A549 (cell line): ENCODE measurements at regions not wholly inside any gene's neighbourhood (a gene's known extent, or its start where the extent isn't known, plus 50 kb on each side); places are given as distances from the start of the nearest gene placed in this dataset.

Experiments used
- ATAC-seq, 2 experiments: fragments of 200-7000 bp in 1 of 2; fragments of >200 bp in 1 of 2; cut with Nextera tagmentation in 1 of 2; cut with Tn5 transposase in 1 of 2; 3 replicates each; pipeline versions ENCODE4 v1.8.0 to v1.9.1; 2018 to 2020; ENCODE audit warnings: mild to moderate bottlenecking in 1 of 2, moderate library complexity in 1 of 2
- CTCF ChIA-PET: fragments of 300-600 bp; sonication (Branson Sonifier 250); formaldehyde crosslinking; extraction: SDS; loops from one replicate; lab custom pipeline; 2021; ENCODE audit warnings: antibody characterized with exemption, inconsistent platforms; lab: Yijun Ruan, JAX
- POLR2A ChIA-PET: fragments of 350-600 bp; formaldehyde crosslinking; extraction: SDS; loops from one replicate; lab custom pipeline; 2021; ENCODE audit warnings: antibody characterized with exemption, inconsistent platforms; lab: Yijun Ruan, JAX
- DNase-seq, 2 experiments: peaks; one replicate each; pipeline versions ENCODE4 v3.0.0 to v3.0.0-alpha.2; 2011 to 2016; ENCODE audit warnings: low read depth in 1 of 2, low spot score in 1 of 2
- FAIRE-seq: peaks from 2 replicates; lab custom pipeline; 2011; peaks lifted over from hg19 to GRCh38; lab: Jason Lieb, UNC
- H3K27ac ChIP-seq, 2 experiments: fragments of >200 bp; sonication (Bioruptor Twin); formaldehyde crosslinking; 3 replicates each; pipeline ENCODE4 v1.5.1; 2016 to 2017
- H3K4me1 ChIP-seq: fragments of >200 bp; sonication (Bioruptor Twin); formaldehyde crosslinking; 3 replicates; pipeline ENCODE4 v1.6.1; 2016
- H3K4me2 ChIP-seq: fragments of >200 bp; sonication (Bioruptor Twin); formaldehyde crosslinking; 3 replicates; pipeline ENCODE4 v1.6.1; 2016
- H3K4me3 ChIP-seq: fragments of >200 bp; sonication (Bioruptor Twin); formaldehyde crosslinking; 3 replicates; pipeline ENCODE4 v1.5.1; 2016
- H3K9me3 ChIP-seq: fragments of >200 bp; sonication (Bioruptor Twin); formaldehyde crosslinking; 3 replicates; pipeline ENCODE4 v1.6.1; 2016
- CHD4 ChIP-seq: fragments of 200-600 bp; sonication (generic); IDR thresholded peaks from 2 replicates; pipeline ENCODE4 v1.6.1; 2016; ENCODE audit warnings: antibody characterized with exemption, mild to moderate bottlenecking, borderline replicate concordance
- CTCF ChIP-seq: fragments of >200 bp; sonication (Bioruptor Twin); formaldehyde crosslinking; IDR thresholded peaks from 3 replicates; pipeline ENCODE4 v1.5.1; 2016
- ELK1 ChIP-seq: fragments of 150-350 bp; IDR thresholded peaks from 2 replicates; pipeline ENCODE4 v1.6.1; 2014; ENCODE audit warnings: low read depth, mild to moderate bottlenecking, low read length
- EP300 ChIP-seq, 2 experiments: fragments of >200 bp; sonication (Bioruptor Twin); formaldehyde crosslinking; IDR thresholded peaks; 2 replicates in 1 of 2; 3 replicates in 1 of 2; pipeline ENCODE4 v1.6.1; 2016 to 2017
- FOSB ChIP-seq: fragments of 250-450 bp; sonication (Bioruptor Pico); IDR thresholded peaks from 2 replicates; pipeline ENCODE4 v1.5.0; 2020; ENCODE audit warnings: mild to moderate bottlenecking, moderate library complexity
- FOXS1 ChIP-seq: fragments of 250-450 bp; sonication (Bioruptor Pico); IDR thresholded peaks from 2 replicates; pipeline ENCODE4 v1.5.0; 2020; ENCODE audit warnings: mild to moderate bottlenecking, moderate library complexity
- HDAC2 ChIP-seq: fragments of 200-600 bp; sonication (generic); IDR thresholded peaks from 2 replicates; pipeline ENCODE4 v1.6.1; 2016
- HES2 ChIP-seq: fragments of >200 bp; sonication (Bioruptor Twin); formaldehyde crosslinking; IDR thresholded peaks from 2 replicates; pipeline ENCODE4 v1.6.1; 2016
- HOXA7 ChIP-seq: fragments of 250-450 bp; sonication (Bioruptor Pico); IDR thresholded peaks from 2 replicates; pipeline ENCODE4 v1.5.0; 2020; ENCODE audit warnings: mild to moderate bottlenecking, moderate library complexity
- JUN ChIP-seq, 2 experiments: fragments of >200 bp; sonication (Bioruptor Twin); formaldehyde crosslinking; IDR thresholded peaks; 2 replicates in 1 of 2; 3 replicates in 1 of 2; pipeline ENCODE4 v1.6.1; 2016 to 2017
- KDM1A ChIP-seq: fragments of 200-600 bp; sonication (generic); IDR thresholded peaks from 2 replicates; pipeline ENCODE4 v1.6.1; 2016; ENCODE audit warnings: low read depth, mild to moderate bottlenecking
- MAZ ChIP-seq: fragments of 150-350 bp; IDR thresholded peaks from 2 replicates; pipeline ENCODE4 v1.6.1; 2014; ENCODE audit warnings: antibody characterized with exemption, low read depth, low read length, borderline replicate concordance
- PHF8 ChIP-seq: fragments of 200-600 bp; sonication (generic); IDR thresholded peaks from 2 replicates; pipeline ENCODE4 v1.6.1; 2016; ENCODE audit warnings: low read depth, mild to moderate bottlenecking, antibody characterized with exemption, moderate library complexity, borderline replicate concordance
- POLR2A ChIP-seq: IDR thresholded peaks from 2 replicates; pipeline ENCODE4 v1.6.1; 2012; ENCODE audit warnings: mild to moderate bottlenecking, low read length
- RARB ChIP-seq: fragments of 250-450 bp; sonication (Bioruptor Pico); IDR thresholded peaks from 2 replicates; pipeline ENCODE4 v1.8.0; 2021; ENCODE audit warnings: mild to moderate bottlenecking, moderate library complexity
- RFX5 ChIP-seq: fragments of 450-650 bp; IDR thresholded peaks from 2 replicates; pipeline ENCODE4 v1.7.1; 2014; ENCODE audit warnings: antibody characterized with exemption, mild to moderate bottlenecking, moderate library complexity
- RNF2 ChIP-seq: fragments of 200-600 bp; sonication (generic); IDR thresholded peaks from 2 replicates; pipeline ENCODE4 v1.6.1; 2016; ENCODE audit warnings: low read depth, mild to moderate bottlenecking, antibody characterized with exemption, moderate library complexity, borderline replicate concordance
- ZC3H11A ChIP-seq: fragments of 450-650 bp; IDR thresholded peaks from 2 replicates; pipeline ENCODE4 v1.6.1; 2014; ENCODE audit warnings: antibody characterized with exemption, mild to moderate bottlenecking
- ZSCAN20 ChIP-seq: fragments of 250-450 bp; sonication (Bioruptor Pico); IDR thresholded peaks from 2 replicates; pipeline ENCODE4 v1.8.0; 2022; ENCODE audit warnings: mild to moderate bottlenecking, moderate library complexity
- WGBS: methylation state at CpG from one replicate; pipeline ENCODE4 v1.1.6; 2017; ENCODE audit errors: missing lambda C conversion rate; 5-methylcytosine and 5-hydroxymethylcytosine counted together
- TF ChIP-seq, protein P1 (sequence below): fragments of >200 bp; sonication (Bioruptor Twin); formaldehyde crosslinking; IDR thresholded peaks from 3 replicates; pipeline ENCODE4 v1.6.1; 2016
- TF ChIP-seq, protein P2 (sequence below): fragments of 450-650 bp; IDR thresholded peaks from 2 replicates; pipeline ENCODE4 v1.6.1; 2014; ENCODE audit warnings: antibody characterized with exemption
- TF ChIP-seq, protein P3 (sequence below): fragments of 200-600 bp; sonication (generic); IDR thresholded peaks from 2 replicates; pipeline ENCODE4 v1.6.1; 2016; ENCODE audit warnings: antibody characterized with exemption, mild to moderate bottlenecking, moderate library complexity
- TF ChIP-seq, protein P4 (sequence below): IDR thresholded peaks from 2 replicates; pipeline ENCODE4 v1.6.1; 2012; ENCODE audit warnings: low read depth, borderline replicate concordance

- no peak for TF ChIP-seq JUN (IDR thresholded peaks at IDR 0.05)
Measured at GRCh38 chr12:90234472-90234871, 525.8 kb upstream of the ATP2B1 start (continued).

GRCh38 chr12:90233168-90234100 lies 524.8 kb upstream of the ATP2B1 start:
- Histone ChIP-seq H3K9me3 (no peaks in the 10 kb centered on the region), H3K4me3 (no peak overlapping the region), H3K27ac (no peak overlapping the region), H3K4me1 (no peaks in the 10 kb centered on the region), H3K4me2 (no peak overlapping the region)
- WGBS, result 69% methylated on average over 6 of the region's 6 CpGs
- FAIRE-seq (no peak), DNase-seq (no peak), ATAC-seq (no peak)
- TF ChIP-seq HDAC2, result no peak
- TF ChIP-seq POLR2A, result no peak
- TF ChIP-seq, protein P1, sequence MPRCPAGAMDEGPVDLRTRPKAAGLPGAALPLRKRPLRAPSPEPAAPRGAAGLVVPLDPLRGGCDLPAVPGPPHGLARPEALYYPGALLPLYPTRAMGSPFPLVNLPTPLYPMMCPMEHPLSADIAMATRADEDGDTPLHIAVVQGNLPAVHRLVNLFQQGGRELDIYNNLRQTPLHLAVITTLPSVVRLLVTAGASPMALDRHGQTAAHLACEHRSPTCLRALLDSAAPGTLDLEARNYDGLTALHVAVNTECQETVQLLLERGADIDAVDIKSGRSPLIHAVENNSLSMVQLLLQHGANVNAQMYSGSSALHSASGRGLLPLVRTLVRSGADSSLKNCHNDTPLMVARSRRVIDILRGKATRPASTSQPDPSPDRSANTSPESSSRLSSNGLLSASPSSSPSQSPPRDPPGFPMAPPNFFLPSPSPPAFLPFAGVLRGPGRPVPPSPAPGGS, result no peak
- TF ChIP-seq HOXA7 (CRISPR knock-in tag), result no peak
- TF ChIP-seq EP300 (IDR thresholded peaks at IDR 0.05), result no peak
- no peak for TF ChIP-seq FOXS1
- TF ChIP-seq MAZ, result no peak
- TF ChIP-seq RNF2, result no peak
- TF ChIP-seq, protein P2, sequence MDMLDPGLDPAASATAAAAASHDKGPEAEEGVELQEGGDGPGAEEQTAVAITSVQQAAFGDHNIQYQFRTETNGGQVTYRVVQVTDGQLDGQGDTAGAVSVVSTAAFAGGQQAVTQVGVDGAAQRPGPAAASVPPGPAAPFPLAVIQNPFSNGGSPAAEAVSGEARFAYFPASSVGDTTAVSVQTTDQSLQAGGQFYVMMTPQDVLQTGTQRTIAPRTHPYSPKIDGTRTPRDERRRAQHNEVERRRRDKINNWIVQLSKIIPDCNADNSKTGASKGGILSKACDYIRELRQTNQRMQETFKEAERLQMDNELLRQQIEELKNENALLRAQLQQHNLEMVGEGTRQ, result no peak
- no peak for TF ChIP-seq CHD4
- no peak for TF ChIP-seq CTCF
- TF ChIP-seq HES2, result no peak
- no peak for TF ChIP-seq ELK1
- ChIA-PET CTCF (no interaction called here), POLR2A (no interaction called here)

DNA sequence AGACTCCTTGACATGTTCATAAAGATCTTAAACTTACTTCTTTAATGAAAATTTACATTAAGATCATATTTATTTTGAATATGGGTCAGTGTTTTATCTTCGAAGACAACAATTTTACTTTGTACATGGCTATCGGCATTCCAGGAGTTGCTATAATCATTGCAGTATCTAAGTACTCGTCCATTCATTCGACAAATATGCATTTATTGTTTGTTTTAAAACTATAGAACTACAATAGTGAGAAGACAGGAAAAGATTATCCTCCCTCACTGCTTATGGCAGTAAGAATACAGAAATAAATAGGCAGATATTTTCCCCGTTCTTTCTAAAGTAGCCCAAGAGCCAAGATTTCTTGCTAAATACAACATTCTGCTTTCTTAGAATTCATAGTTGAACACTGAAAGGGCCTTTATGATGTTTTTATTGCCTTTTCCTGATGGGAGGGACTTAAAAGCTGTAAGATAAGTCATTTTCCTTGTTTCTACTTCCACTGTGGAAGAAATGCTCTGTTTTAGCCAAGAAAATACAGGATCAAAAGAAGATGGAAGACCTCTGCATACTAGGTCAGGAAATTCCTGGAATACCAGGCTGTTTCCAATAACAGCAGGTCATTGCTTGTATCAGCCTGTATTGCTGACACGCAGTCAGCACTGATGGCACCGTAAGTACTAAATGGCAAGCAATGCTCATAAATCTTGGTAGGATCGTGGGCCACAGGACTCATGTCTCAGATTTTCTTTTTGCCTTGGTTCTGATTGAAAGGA lies 521.0 kb upstream of the ATP2B1 start:
- WGBS, result 55% methylated on average over 8 of the region's 8 CpGs
- FAIRE-seq, result no peak
- POLR2A ChIA-PET, result no interaction called here
- DNase-seq, result no peak
- H3K4me3 ChIP-seq, result no peak overlapping the region
- no peak overlapping the region for H3K27ac ChIP-seq
- no peak overlapping the region for H3K4me2 ChIP-seq
- no peak for ATAC-seq
- H3K4me1 ChIP-seq, result no peaks in the 10 kb centered on the region
- no peaks in the 10 kb centered on the region for H3K9me3 ChIP-seq
- CTCF ChIA-PET, result no interaction called here
- TF ChIP-seq ZSCAN20, result no peak
- no peak for TF ChIP-seq FOSB (CRISPR knock-in tag)
- no peak for TF ChIP-seq ZC3H11A
- TF ChIP-seq, protein P3, sequence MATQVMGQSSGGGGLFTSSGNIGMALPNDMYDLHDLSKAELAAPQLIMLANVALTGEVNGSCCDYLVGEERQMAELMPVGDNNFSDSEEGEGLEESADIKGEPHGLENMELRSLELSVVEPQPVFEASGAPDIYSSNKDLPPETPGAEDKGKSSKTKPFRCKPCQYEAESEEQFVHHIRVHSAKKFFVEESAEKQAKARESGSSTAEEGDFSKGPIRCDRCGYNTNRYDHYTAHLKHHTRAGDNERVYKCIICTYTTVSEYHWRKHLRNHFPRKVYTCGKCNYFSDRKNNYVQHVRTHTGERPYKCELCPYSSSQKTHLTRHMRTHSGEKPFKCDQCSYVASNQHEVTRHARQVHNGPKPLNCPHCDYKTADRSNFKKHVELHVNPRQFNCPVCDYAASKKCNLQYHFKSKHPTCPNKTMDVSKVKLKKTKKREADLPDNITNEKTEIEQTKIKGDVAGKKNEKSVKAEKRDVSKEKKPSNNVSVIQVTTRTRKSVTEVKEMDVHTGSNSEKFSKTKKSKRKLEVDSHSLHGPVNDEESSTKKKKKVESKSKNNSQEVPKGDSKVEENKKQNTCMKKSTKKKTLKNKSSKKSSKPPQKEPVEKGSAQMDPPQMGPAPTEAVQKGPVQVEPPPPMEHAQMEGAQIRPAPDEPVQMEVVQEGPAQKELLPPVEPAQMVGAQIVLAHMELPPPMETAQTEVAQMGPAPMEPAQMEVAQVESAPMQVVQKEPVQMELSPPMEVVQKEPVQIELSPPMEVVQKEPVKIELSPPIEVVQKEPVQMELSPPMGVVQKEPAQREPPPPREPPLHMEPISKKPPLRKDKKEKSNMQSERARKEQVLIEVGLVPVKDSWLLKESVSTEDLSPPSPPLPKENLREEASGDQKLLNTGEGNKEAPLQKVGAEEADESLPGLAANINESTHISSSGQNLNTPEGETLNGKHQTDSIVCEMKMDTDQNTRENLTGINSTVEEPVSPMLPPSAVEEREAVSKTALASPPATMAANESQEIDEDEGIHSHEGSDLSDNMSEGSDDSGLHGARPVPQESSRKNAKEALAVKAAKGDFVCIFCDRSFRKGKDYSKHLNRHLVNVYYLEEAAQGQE, result no peak
- TF ChIP-seq RARB (CRISPR knock-in tag), result no peak
- no peak for TF ChIP-seq PHF8
- no peak for TF ChIP-seq KDM1A
- TF ChIP-seq, protein P4, sequence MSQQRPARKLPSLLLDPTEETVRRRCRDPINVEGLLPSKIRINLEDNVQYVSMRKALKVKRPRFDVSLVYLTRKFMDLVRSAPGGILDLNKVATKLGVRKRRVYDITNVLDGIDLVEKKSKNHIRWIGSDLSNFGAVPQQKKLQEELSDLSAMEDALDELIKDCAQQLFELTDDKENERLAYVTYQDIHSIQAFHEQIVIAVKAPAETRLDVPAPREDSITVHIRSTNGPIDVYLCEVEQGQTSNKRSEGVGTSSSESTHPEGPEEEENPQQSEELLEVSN, result no peak
- TF ChIP-seq RFX5, result no peak
